ENCODE measurements at regions not wholly inside any gene's neighbourhood (a gene's known extent, or its start where the extent isn't known, plus 50 kb on each side); places are given as distances from the start of the nearest gene placed in this dataset.

- no peak overlapping the region for H3K4me3 ChIP-seq
- no peak for DNase-seq
- no peak overlapping the region for H3K27ac ChIP-seq
- H3K4me1 ChIP-seq: no peaks in the 10 kb centered on the region
- peaks cover 0 to 4% (median 0%) of the 10 kb centered on the region in 4 donors for H3K9me3 ChIP-seq
- no peak for TF ChIP-seq EP300 (IDR thresholded peaks at IDR 0.05)
- TF ChIP-seq POLR2AphosphoS5 (IDR thresholded peaks at IDR 0.05): no peak
- no peak for TF ChIP-seq CTCF (IDR thresholded peaks at IDR 0.05)
- TF ChIP-seq POLR2A (IDR thresholded peaks at IDR 0.05): no peak
- no peaks in the 10 kb centered on the region for H3K36me3 ChIP-seq
- no peaks in the 10 kb centered on the region for H3K27me3 ChIP-seq
- WGBS, 2 donors: 42 to 62% methylated on average over 3 of the region's 3 CpGs
- intact Hi-C loops (cut with DNase I): no loop called here
Observed at GRCh38 chr18:38074298-38074876, 508.8 kb upstream of the CELF4 start.

GRCh38 chr18:38067821-38068220, 502.2 kb upstream of the CELF4 start:
- intact Hi-C loops (cut with DNase I): no loop called here
- no peak for DNase-seq
- Histone ChIP-seq H3K27ac (no peak overlapping the region), H3K36me3 (no peaks in the 10 kb centered on the region), H3K4me3 (no peak overlapping the region), H3K27me3 (no peaks in the 10 kb centered on the region), H3K9me3 (no peaks in the 10 kb centered on the region), H3K4me1 (no peaks in the 10 kb centered on the region)
- no peak for TF ChIP-seq CTCF (IDR thresholded peaks at IDR 0.05)
- no peak for TF ChIP-seq EP300 (IDR thresholded peaks at IDR 0.05)
- TF ChIP-seq POLR2AphosphoS5 (IDR thresholded peaks at IDR 0.05): no peak
- no peak for TF ChIP-seq POLR2A (IDR thresholded peaks at IDR 0.05)
- 60 to 83% methylated on average over 2 of the region's 2 CpGs for WGBS, 2 donors

- Histone ChIP-seq H3K27me3 (no peaks in the 10 kb centered on the region), H3K4me1 (no peaks in the 10 kb centered on the region), H3K9me3 (no peaks in the 10 kb centered on the region), H3K4me3 (no peak overlapping the region), H3K27ac (no peak overlapping the region), H3K36me3 (no peaks in the 10 kb centered on the region)
- no peak for TF ChIP-seq POLR2A (IDR thresholded peaks at IDR 0.05)
- TF ChIP-seq CTCF (IDR thresholded peaks at IDR 0.05): no peak
- TF ChIP-seq EP300 (IDR thresholded peaks at IDR 0.05): no peak
- no peak for TF ChIP-seq POLR2AphosphoS5 (IDR thresholded peaks at IDR 0.05)
- 85 to 88% methylated on average over 1 of the region's 1 CpG for WGBS, 2 donors
- intact Hi-C loops (cut with DNase I): no loop called here
- no peak for DNase-seq
Observed at GRCh38 chr18:38067086-38067485, 501.5 kb upstream of the CELF4 start.

GRCh38 chr18:38052879-38053590, 487.4 kb upstream of the CELF4 start:
- TF ChIP-seq POLR2AphosphoS5 (IDR thresholded peaks at IDR 0.05) (no peak), CTCF (IDR thresholded peaks at IDR 0.05) (no peak), EP300 (IDR thresholded peaks at IDR 0.05) (no peak), POLR2A (IDR thresholded peaks at IDR 0.05) (no peak)
- H3K36me3 ChIP-seq: no peaks in the 10 kb centered on the region
- 79 to 91% methylated on average over 3 of the region's 3 CpGs for WGBS, 2 donors
- no peak overlapping the region for H3K27ac ChIP-seq
- no peak for DNase-seq
- H3K9me3 ChIP-seq: no peaks in the 10 kb centered on the region
- H3K4me1 ChIP-seq: no peaks in the 10 kb centered on the region
- no peak overlapping the region for H3K4me3 ChIP-seq
- no peaks in the 10 kb centered on the region for H3K27me3 ChIP-seq
- intact Hi-C loops (cut with DNase I): no loop called here

Data from sigmoid colon (tissue), 6 donors.